A673 (cell line): ENCODE measurements at regions not wholly inside any gene's neighbourhood (a gene's known extent, or its start where the extent isn't known, plus 50 kb on each side); places are given as distances from the start of the nearest gene placed in this dataset.

Source experiments
- BruUV-seq: library from RNA; stranded (reverse); fragments of 400-500 nt; replicated peaks from 2 replicates; lab custom pipeline; 2021; lab: Mats Ljungman, UMichigan
- CTCF ChIA-PET: fragments of 300-600 bp; sonication (Branson Sonifier 250); formaldehyde crosslinking; loops from one replicate; lab custom pipeline; 2022; ENCODE audit warnings: antibody characterized with exemption; lab: Charles Lee
- POLR2A ChIA-PET: fragments of 300-600 bp; sonication (Branson Sonifier 250); formaldehyde crosslinking; loops from one replicate; lab custom pipeline; 2022; ENCODE audit warnings: antibody characterized with exemption; ENCODE audit not compliant: low non-redundant PET; lab: Charles Lee
- DNase-seq: peaks from one replicate; pipeline ENCODE4 v3.0.0-alpha.2; 2015; ENCODE audit warnings: low spot score
- H3K27ac ChIP-seq: fragments of 200-600 bp; sonication (generic); 2 replicates; pipeline ENCODE4 v1.5.1; 2016; ENCODE audit warnings: mixed run types, low read depth, mild to moderate bottlenecking, mixed read lengths, antibody characterized with exemption, low read length; ENCODE audit not compliant: poor library complexity, severe bottlenecking
- H3K27me3 ChIP-seq: fragments of 200-600 bp; sonication (generic); replicated peaks from 2 replicates; pipeline ENCODE4 v1.6.1; 2017; ENCODE audit warnings: mixed run types, low read depth, mild to moderate bottlenecking, mixed read lengths, antibody characterized with exemption, low read length; ENCODE audit not compliant: insufficient read depth, poor library complexity
- H3K36me3 ChIP-seq: fragments of 200-600 bp; sonication (generic); 2 replicates; pipeline ENCODE4 v1.6.1; 2016; ENCODE audit warnings: mixed run types, mild to moderate bottlenecking, mixed read lengths, antibody characterized with exemption, low read length; ENCODE audit not compliant: insufficient read depth, poor library complexity, severe bottlenecking
- H3K4me1 ChIP-seq: fragments of 200-600 bp; sonication (generic); 2 replicates; pipeline ENCODE4 v1.6.1; 2017; ENCODE audit warnings: mixed run types, mild to moderate bottlenecking, mixed read lengths, antibody characterized with exemption, low read length; ENCODE audit not compliant: insufficient read depth, poor library complexity, severe bottlenecking
- H3K4me3 ChIP-seq: fragments of 200-600 bp; sonication (generic); 2 replicates; pipeline ENCODE4 v1.5.1; 2016; ENCODE audit warnings: low read depth, mixed run types, mild to moderate bottlenecking, mixed read lengths, low read length; ENCODE audit not compliant: poor library complexity, severe bottlenecking
- H3K9me3 ChIP-seq: fragments of 200-600 bp; sonication (generic); 2 replicates; pipeline ENCODE4 v1.6.1; 2016; ENCODE audit warnings: mixed run types, low read depth, mild to moderate bottlenecking, mixed read lengths, antibody characterized with exemption, low read length; ENCODE audit not compliant: poor library complexity, severe bottlenecking
- EZH2 ChIP-seq: fragments of 200-600 bp; sonication (generic); IDR thresholded peaks from 2 replicates; pipeline ENCODE4 v1.6.1; 2017; ENCODE audit warnings: borderline replicate concordance, low read depth, mild to moderate bottlenecking, mixed read lengths, antibody characterized with exemption, low read length; ENCODE audit not compliant: poor library complexity, severe bottlenecking
- intact Hi-C: fragments of 100-400 bp; cut with micrococcal nuclease; formaldehyde crosslinking; loops from one replicate; pipeline ENCODE4 v1.10.0; 2022; ENCODE audit not compliant: unreplicated experiment
- TF ChIP-seq, protein P1 (sequence below): fragments of 300-800, 200-600 bp; sonication (generic); conservative IDR thresholded peaks from 2 replicates; pipeline ENCODE4 v1.5.1; 2017; ENCODE audit warnings: low read depth, mild to moderate bottlenecking, antibody characterized with exemption, low read length, moderate library complexity, mixed read lengths

DNA sequence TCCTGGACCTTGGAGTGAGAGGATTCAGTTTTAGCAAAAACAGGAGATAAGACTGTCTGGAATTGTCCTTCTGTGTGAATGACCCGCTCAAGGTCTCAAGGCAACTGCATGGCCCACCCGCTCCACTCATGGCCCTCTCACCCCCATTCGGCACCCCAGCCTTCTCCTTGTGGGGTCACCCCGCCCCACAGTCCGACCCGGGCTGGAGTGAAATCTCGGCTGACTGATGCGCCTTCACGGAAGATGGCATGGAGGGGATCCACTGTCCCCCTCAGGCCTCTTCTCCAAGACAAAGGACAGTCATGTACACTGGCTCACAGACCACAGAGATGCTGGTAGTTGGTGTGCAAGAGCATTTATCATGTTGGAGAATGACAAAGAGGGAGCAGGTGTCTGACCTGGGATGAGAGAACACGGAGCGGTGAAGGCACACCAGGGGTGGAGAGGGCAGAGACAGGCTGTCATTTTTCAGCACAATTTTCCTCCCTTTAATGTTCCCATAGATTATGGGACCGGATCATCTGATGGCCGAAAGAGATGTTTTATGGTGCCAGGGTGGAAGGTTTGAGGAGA lies 391.9 kb upstream of the TNRC6C start:
- TF ChIP-seq, protein P1, sequence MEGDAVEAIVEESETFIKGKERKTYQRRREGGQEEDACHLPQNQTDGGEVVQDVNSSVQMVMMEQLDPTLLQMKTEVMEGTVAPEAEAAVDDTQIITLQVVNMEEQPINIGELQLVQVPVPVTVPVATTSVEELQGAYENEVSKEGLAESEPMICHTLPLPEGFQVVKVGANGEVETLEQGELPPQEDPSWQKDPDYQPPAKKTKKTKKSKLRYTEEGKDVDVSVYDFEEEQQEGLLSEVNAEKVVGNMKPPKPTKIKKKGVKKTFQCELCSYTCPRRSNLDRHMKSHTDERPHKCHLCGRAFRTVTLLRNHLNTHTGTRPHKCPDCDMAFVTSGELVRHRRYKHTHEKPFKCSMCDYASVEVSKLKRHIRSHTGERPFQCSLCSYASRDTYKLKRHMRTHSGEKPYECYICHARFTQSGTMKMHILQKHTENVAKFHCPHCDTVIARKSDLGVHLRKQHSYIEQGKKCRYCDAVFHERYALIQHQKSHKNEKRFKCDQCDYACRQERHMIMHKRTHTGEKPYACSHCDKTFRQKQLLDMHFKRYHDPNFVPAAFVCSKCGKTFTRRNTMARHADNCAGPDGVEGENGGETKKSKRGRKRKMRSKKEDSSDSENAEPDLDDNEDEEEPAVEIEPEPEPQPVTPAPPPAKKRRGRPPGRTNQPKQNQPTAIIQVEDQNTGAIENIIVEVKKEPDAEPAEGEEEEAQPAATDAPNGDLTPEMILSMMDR, result no peak
- no peak for TF ChIP-seq EZH2
- POLR2A ChIA-PET, result no interaction called here
- no peaks in the 10 kb centered on the region for H3K9me3 ChIP-seq
- no TSS peak for BruUV-seq
- no peaks in the 10 kb centered on the region for H3K36me3 ChIP-seq
- DNase-seq, result no peak
- intact Hi-C loops, result no loop called here
- H3K4me1 ChIP-seq, result peaks cover under 1% of the 10 kb centered on the region
- H3K27ac ChIP-seq, result no peak overlapping the region
- no peak overlapping the region for H3K4me3 ChIP-seq
- peaks cover 1% of the 10 kb centered on the region for H3K27me3 ChIP-seq
- CTCF ChIA-PET, result no interaction called here

DNA sequence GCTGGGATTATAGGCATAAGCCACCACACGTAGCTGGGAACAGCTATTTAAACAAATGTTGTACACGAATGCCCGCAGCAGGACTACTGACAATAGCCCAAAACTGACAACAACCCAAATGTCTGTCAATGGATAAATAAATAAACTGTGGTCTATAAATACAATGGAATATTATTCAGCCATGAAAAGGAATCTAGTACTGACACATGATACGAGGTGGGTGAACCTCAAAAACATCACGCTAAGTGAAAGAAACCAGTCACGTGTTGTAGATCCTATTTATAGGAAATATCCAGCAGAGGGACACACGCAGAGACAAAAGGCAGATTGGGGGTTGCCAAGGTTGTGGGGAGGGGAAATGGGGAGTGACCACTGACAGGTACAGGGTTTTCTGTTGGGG lies 390.0 kb upstream of the TNRC6C start:
- no peak overlapping the region for H3K27ac ChIP-seq
- intact Hi-C loops, result no loop called here
- TF ChIP-seq, protein P1, result no peak
- TF ChIP-seq EZH2, result no peak
- H3K27me3 ChIP-seq, result peaks cover 11% of the 10 kb centered on the region
- BruUV-seq, result no TSS peak
- no peak overlapping the region for H3K4me3 ChIP-seq
- DNase-seq, result no peak
- ChIA-PET POLR2A (no interaction called here), CTCF (no interaction called here)
- no peaks in the 10 kb centered on the region for H3K36me3 ChIP-seq
- H3K9me3 ChIP-seq, result no peaks in the 10 kb centered on the region
- H3K4me1 ChIP-seq, result peaks cover 5% of the 10 kb centered on the region

DNA sequence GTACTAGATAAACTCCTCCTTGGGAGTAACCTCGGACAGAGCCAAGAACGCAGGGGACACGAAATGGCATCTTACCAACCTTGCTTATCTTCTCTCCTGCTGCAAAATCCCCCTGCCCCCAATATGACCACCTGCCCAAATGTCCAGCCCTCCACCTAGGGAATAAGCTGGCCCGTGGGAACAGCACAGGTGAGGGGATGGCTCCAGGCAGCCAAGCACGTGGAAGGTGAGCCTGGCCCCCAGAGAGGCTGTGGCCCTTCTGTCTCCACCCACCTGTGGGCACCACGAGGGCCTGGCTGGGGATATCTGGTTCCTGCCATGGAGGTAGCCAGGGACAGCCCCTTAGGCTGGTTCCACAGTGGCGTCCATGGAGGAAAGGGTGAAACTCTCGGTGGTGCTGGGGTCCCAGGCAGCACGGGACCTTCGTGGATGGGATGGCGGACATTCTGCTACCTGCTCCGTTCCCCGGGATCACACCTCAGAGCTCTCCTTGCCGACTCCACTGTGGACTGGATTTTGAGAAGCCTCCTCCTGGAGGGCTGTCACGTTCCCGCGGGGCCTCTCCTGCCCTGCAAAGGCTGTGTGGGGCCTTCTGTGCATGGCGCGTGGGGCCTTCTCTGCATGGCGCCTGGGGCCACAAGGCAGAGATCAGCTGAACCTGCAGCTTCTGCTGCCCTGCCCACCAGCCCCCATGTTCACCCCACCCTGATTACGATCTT lies 388.5 kb upstream of the TNRC6C start:
- CTCF ChIA-PET, result no interaction called here
- peaks cover 11% of the 10 kb centered on the region for H3K27me3 ChIP-seq
- DNase-seq, result no peak
- no peaks in the 10 kb centered on the region for H3K9me3 ChIP-seq
- H3K36me3 ChIP-seq, result no peaks in the 10 kb centered on the region
- POLR2A ChIA-PET, result no interaction called here
- H3K4me1 ChIP-seq, result peaks cover 5% of the 10 kb centered on the region
- no peak overlapping the region for H3K27ac ChIP-seq
- H3K4me3 ChIP-seq, result no peak overlapping the region
- TF ChIP-seq, protein P1, result no peak
- no TSS peak for BruUV-seq
- intact Hi-C loops, result no loop called here
